ENCODE measurements at regions not wholly inside any gene's neighbourhood (a gene's known extent, or its start where the extent isn't known, plus 50 kb on each side); places are given as distances from the start of the nearest gene placed in this dataset.

GRCh38 chr12:75844049-75844770 lies 187.4 kb downstream of the PHLDA1 start:
- no peak for DNase-seq (ENCODE audit: extremely low read depth in 1 of 2, low read depth in 1 of 2)

- DNase-seq (ENCODE audit: extremely low read depth in 1 of 2, low read depth in 1 of 2), result no peak
Measured at GRCh38 chr12:75842090-75842489, 189.5 kb downstream of the PHLDA1 start.

- no peak for DNase-seq (ENCODE audit: extremely low read depth in 1 of 2, low read depth in 1 of 2)
Measured at GRCh38 chr12:75840994-75841355, 190.6 kb downstream of the PHLDA1 start.

GRCh38 chr12:75838309-75838708 lies 193.3 kb downstream of the PHLDA1 start:
- DNase-seq (ENCODE audit: extremely low read depth in 1 of 2, low read depth in 1 of 2), result no peak

- no peak for DNase-seq (ENCODE audit: extremely low read depth in 1 of 2, low read depth in 1 of 2)
Measured at GRCh38 chr12:75837700-75838099, 193.9 kb downstream of the PHLDA1 start.

GRCh38 chr12:75836533-75836932 lies 195.0 kb downstream of the PHLDA1 start:
- DNase-seq (ENCODE audit: extremely low read depth in 1 of 2, low read depth in 1 of 2), result no peak

- DNase-seq (ENCODE audit: extremely low read depth in 1 of 2, low read depth in 1 of 2), result no peak
Measured at GRCh38 chr12:75834591-75834990, 197.0 kb downstream of the PHLDA1 start.

- no peak for DNase-seq (ENCODE audit: extremely low read depth in 1 of 2, low read depth in 1 of 2)
Measured at GRCh38 chr12:75833268-75833667, 198.3 kb downstream of the PHLDA1 start.

GRCh38 chr12:75831402-75831801 lies 200.2 kb downstream of the PHLDA1 start:
- no peak for DNase-seq (ENCODE audit: extremely low read depth in 1 of 2, low read depth in 1 of 2)

GRCh38 chr12:75827061-75827460 lies 204.5 kb downstream of the PHLDA1 start:
- no peak for DNase-seq (ENCODE audit: extremely low read depth in 1 of 2, low read depth in 1 of 2)

GRCh38 chr12:75825686-75826085 lies 205.9 kb downstream of the PHLDA1 start:
- no peak for DNase-seq (ENCODE audit: extremely low read depth in 1 of 2, low read depth in 1 of 2)

- no peak for DNase-seq (ENCODE audit: extremely low read depth in 1 of 2, low read depth in 1 of 2)
Measured at GRCh38 chr12:75823475-75823874, 208.1 kb downstream of the PHLDA1 start.

- no peak for DNase-seq (ENCODE audit: extremely low read depth in 1 of 2, low read depth in 1 of 2)
Measured at GRCh38 chr12:75822416-75822815, 209.2 kb downstream of the PHLDA1 start.

GRCh38 chr12:75820848-75821578 lies 210.6 kb downstream of the PHLDA1 start:
- DNase-seq (ENCODE audit: extremely low read depth in 1 of 2, low read depth in 1 of 2), result no peak

- DNase-seq (ENCODE audit: extremely low read depth in 1 of 2, low read depth in 1 of 2), result no peak
Measured at GRCh38 chr12:75820071-75820470, 211.5 kb downstream of the PHLDA1 start.

- no peak for DNase-seq (ENCODE audit: extremely low read depth in 1 of 2, low read depth in 1 of 2)
Measured at GRCh38 chr12:75819512-75819911, 212.1 kb downstream of the PHLDA1 start.

- DNase-seq (ENCODE audit: extremely low read depth in 1 of 2, low read depth in 1 of 2), result no peak
Measured at GRCh38 chr12:75818863-75819262, 212.7 kb downstream of the PHLDA1 start.

- DNase-seq (ENCODE audit: extremely low read depth in 1 of 2, low read depth in 1 of 2), result no peak
Measured at GRCh38 chr12:75816897-75817296, 214.7 kb downstream of the PHLDA1 start.

- no peak for DNase-seq (ENCODE audit: extremely low read depth in 1 of 2, low read depth in 1 of 2)
Measured at GRCh38 chr12:75815756-75816155, 215.8 kb downstream of the PHLDA1 start.

- no peak for DNase-seq (ENCODE audit: extremely low read depth in 1 of 2, low read depth in 1 of 2)
Measured at GRCh38 chr12:75814851-75815754, 216.5 kb downstream of the PHLDA1 start.

- no peak for DNase-seq (ENCODE audit: extremely low read depth in 1 of 2, low read depth in 1 of 2)
Measured at GRCh38 chr12:75813072-75813471, 218.5 kb downstream of the PHLDA1 start.
